SU-DHL-6 (cell line): ENCODE measurements at regions not wholly inside any gene's neighbourhood (a gene's known extent, or its start where the extent isn't known, plus 50 kb on each side); places are given as distances from the start of the nearest gene placed in this dataset.

ENCODE experiments used
- H2AFZ ChIP-seq: fragments of 200-600 bp; sonication (generic); 2 replicates; pipeline ENCODE4 v1.6.1; 2014; ENCODE audit warnings: low read depth, mild to moderate bottlenecking, moderate library complexity, mixed read lengths, antibody characterized with exemption, low read length; ENCODE audit not compliant: severe bottlenecking
- H3F3A ChIP-seq: fragments of 200-600 bp; shearing (Covaris generic); 2 replicates; pipeline ENCODE4 v1.6.0; 2016; ENCODE audit warnings: antibody characterized with exemption, mild to moderate bottlenecking; ENCODE audit not compliant: insufficient read depth
- H3K27ac ChIP-seq: fragments of 200-600 bp; sonication (generic); 2 replicates; pipeline ENCODE4 v1.5.1; 2016; ENCODE audit warnings: low read depth, mild to moderate bottlenecking, low read length, moderate library complexity, mixed read lengths
- H3K27me3 ChIP-seq: fragments of 200-600 bp; sonication (generic), shearing (Covaris generic); 2 replicates; pipeline ENCODE4 v1.6.0; 2014; ENCODE audit warnings: mild to moderate bottlenecking, low read length
- H3K36me3 ChIP-seq: fragments of 200-600 bp; sonication (generic); 2 replicates; pipeline ENCODE4 v1.6.1; 2014; ENCODE audit warnings: mild to moderate bottlenecking, low read length, mixed read lengths
- H3K4me2 ChIP-seq: fragments of 300-600, 200-600 bp; shearing (Covaris generic), sonication (generic); 2 replicates; pipeline ENCODE4 v1.6.0; 2014; ENCODE audit warnings: low read length, low read depth, mild to moderate bottlenecking; ENCODE audit not compliant: poor library complexity, severe bottlenecking
- H3K4me3 ChIP-seq: fragments of 200-600 bp; sonication (generic); 2 replicates; pipeline ENCODE4 v1.5.1; 2014; ENCODE audit warnings: antibody characterized with exemption, low read length, mild to moderate bottlenecking, mixed read lengths; ENCODE audit not compliant: insufficient read depth, poor library complexity, severe bottlenecking
- H3K79me2 ChIP-seq: fragments of 200-600 bp; sonication (generic); 2 replicates; pipeline ENCODE4 v1.6.1; 2014; ENCODE audit warnings: mild to moderate bottlenecking, low read length, moderate library complexity; ENCODE audit not compliant: insufficient read depth
- H3K9ac ChIP-seq: fragments of 200-600 bp; sonication (generic); 2 replicates; pipeline ENCODE4 v1.7.0; 2014; ENCODE audit warnings: mild to moderate bottlenecking, low read length
- H3K9me2 ChIP-seq: fragments of 200-600 bp; sonication (generic); replicated peaks from 2 replicates; pipeline ENCODE4 v1.6.1; 2014; ENCODE audit warnings: low read length; ENCODE audit not compliant: insufficient read depth
- H3K9me3 ChIP-seq: fragments of 200-600 bp; sonication (generic); 2 replicates; pipeline ENCODE4 v1.6.1; 2014; ENCODE audit warnings: low read length, mixed read lengths; ENCODE audit not compliant: insufficient read depth
- H4K20me1 ChIP-seq: fragments of 200-600 bp; sonication (generic); 2 replicates; pipeline ENCODE4 v1.6.1; 2014; ENCODE audit warnings: low read depth, mild to moderate bottlenecking, antibody characterized with exemption, low read length, moderate library complexity, mixed read lengths
- CTCF ChIP-seq: fragments of 200-600 bp; sonication (generic); IDR thresholded peaks from one replicate; pipeline ENCODE4 v1.5.1; 2017; ENCODE audit warnings: antibody characterized with exemption, mild to moderate bottlenecking, low read length, moderate library complexity; ENCODE audit not compliant: insufficient read depth, poor library complexity, severe bottlenecking
- EZH2phosphoT487 ChIP-seq: fragments of 200-600 bp; sonication (generic), shearing (Covaris generic); conservative IDR thresholded peaks from 2 replicates; pipeline ENCODE4 v1.6.1; 2018; ENCODE audit warnings: mild to moderate bottlenecking, antibody characterized with exemption, low read length, moderate library complexity, mixed read lengths

- no peak overlapping the region for H2AFZ ChIP-seq
- no peaks in the 10 kb centered on the region for H3K9me3 ChIP-seq
Measured at GRCh38 chr2:177329064-177329463, 63.5 kb upstream of the AGPS start.

GRCh38 chr2:177331466-177331997 lies 61.0 kb upstream of the AGPS start:
- no peaks in the 10 kb centered on the region for H3K9me3 ChIP-seq
- no peaks in the 10 kb centered on the region for H3K9me2 ChIP-seq
- H3K27ac ChIP-seq, result no peak overlapping the region
- no peaks in the 10 kb centered on the region for H4K20me1 ChIP-seq
- no peak overlapping the region for H3K4me2 ChIP-seq
- H3K36me3 ChIP-seq, result no peaks in the 10 kb centered on the region
- H3F3A ChIP-seq, result no peaks in the 10 kb centered on the region; the same call in 1 of the 2 replicates
- H3K4me3 ChIP-seq, result no peak overlapping the region
- no peak overlapping the region for H2AFZ ChIP-seq
- no peak overlapping the region for H3K9ac ChIP-seq
- no peaks in the 10 kb centered on the region for H3K27me3 ChIP-seq
- no peaks in the 10 kb centered on the region for H3K79me2 ChIP-seq
- TF ChIP-seq EZH2phosphoT487 (no peak), CTCF (no peak)

More at GRCh38 chr2:177329064-177329463, 63.5 kb upstream of the AGPS start:
- no peak overlapping the region for H3K4me3 ChIP-seq
- H3F3A ChIP-seq, result no peaks in the 10 kb centered on the region; the same call in 1 of the 2 replicates
- H3K27me3 ChIP-seq, result no peaks in the 10 kb centered on the region
- H3K79me2 ChIP-seq, result no peaks in the 10 kb centered on the region
- H3K4me2 ChIP-seq, result no peak overlapping the region
- H3K36me3 ChIP-seq, result no peaks in the 10 kb centered on the region
- TF ChIP-seq CTCF (no peak), EZH2phosphoT487 (no peak)
- H3K9me2 ChIP-seq, result no peaks in the 10 kb centered on the region
- no peak overlapping the region for H3K27ac ChIP-seq
- no peaks in the 10 kb centered on the region for H4K20me1 ChIP-seq
- H3K9ac ChIP-seq, result no peak overlapping the region

DNA sequence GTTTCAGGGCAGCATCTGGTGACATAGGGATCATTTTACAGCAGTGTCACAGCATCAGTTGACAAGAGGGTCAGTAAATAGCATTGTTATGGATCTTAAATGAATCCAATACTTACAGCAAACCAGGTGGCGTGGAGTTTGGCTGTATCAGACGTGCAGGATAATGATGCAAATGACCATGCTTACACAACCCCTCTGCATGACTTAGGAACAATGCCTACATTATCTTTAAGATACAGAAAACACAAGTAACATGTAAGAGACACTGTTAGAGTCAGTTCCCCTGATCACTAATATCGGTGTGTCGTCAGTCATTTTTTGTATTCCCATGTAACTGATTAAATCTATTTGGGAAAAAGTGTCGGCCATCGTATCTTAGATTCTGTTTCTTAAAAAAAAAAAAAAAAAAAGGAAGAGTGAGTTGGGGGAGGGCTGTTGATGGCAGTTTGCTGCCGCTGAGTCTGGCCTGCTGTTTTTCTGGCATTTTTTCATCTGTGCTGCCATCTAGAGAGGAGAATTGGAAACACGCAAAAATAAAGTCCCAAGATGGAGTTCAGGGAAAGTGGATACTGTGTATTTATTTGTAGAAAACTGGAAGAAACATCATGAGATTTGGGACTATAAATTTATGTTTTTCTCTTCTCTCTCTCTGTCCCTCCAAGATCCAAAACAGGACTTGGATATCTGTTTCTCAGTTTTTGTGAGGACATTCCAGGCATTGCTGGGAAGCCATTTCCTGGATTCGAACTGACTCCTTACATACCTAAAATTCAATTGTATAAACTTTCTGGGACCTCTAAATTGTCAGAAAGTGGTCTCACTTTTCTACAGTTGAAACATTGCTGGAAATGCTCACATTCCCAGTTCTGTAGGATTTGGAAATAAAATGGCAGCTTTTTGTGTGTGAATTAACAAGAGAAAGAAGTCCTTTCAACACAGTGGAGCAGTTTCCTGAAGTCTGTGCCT lies 60.3 kb upstream of the AGPS start:
- Histone ChIP-seq H3K4me2 (no peak overlapping the region), H3K9me3 (no peaks in the 10 kb centered on the region), H3K79me2 (no peaks in the 10 kb centered on the region), H3K9me2 (no peaks in the 10 kb centered on the region), H3K9ac (no peak overlapping the region), H4K20me1 (no peaks in the 10 kb centered on the region), H3K36me3 (no peaks in the 10 kb centered on the region), H3K27me3 (no peaks in the 10 kb centered on the region), H3F3A (no peaks in the 10 kb centered on the region; the same call in 1 of the 2 replicates), H3K4me3 (no peak overlapping the region), H3K27ac (no peak overlapping the region), H2AFZ (peak overlapping the region; percentile 77)
- peak; percentile 43 for TF ChIP-seq CTCF
- TF ChIP-seq EZH2phosphoT487, result no peak
